K562 (cell line): ENCODE measurements at regions not wholly inside any gene's neighbourhood (a gene's known extent, or its start where the extent isn't known, plus 50 kb on each side); places are given as distances from the start of the nearest gene placed in this dataset.

Experiments used
- ATAC-seq: fragments of 200-7000 bp; cut with Tn5 transposase; 3 replicates; pipeline ENCODE4 v1.9.1; 2020; ENCODE audit warnings: moderate library complexity
- BruUV-seq: library from RNA; stranded (reverse); fragments of 400-500 nt; replicated peaks from 2 replicates; lab custom pipeline; 2021; lab: Mats Ljungman, UMichigan
- CTCF ChIA-PET: fragments of 300-600 bp; formaldehyde crosslinking; extraction: SDS; loops from one replicate; lab custom pipeline; 2021; ENCODE audit warnings: low intra/inter-chr PET ratio; lab: Yijun Ruan, JAX
- POLR2A ChIA-PET: fragments of 300-600, 350-650 bp; sonication (Branson Sonifier 250); formaldehyde crosslinking; extraction: SDS; loops from one replicate; lab custom pipeline; 2021; ENCODE audit warnings: antibody characterized with exemption, inconsistent platforms; lab: Yijun Ruan, JAX
- DNase-seq, 4 experiments: peaks; one replicate each; pipeline versions ENCODE4 v3.0.0 to v3.0.0-alpha.2; 2011 to 2018; ENCODE audit warnings: low spot score in 3 of 4, mixed read lengths in 3 of 4; ENCODE audit errors: extremely low read depth in 1 of 4
- FAIRE-seq: peaks from 2 replicates; lab custom pipeline; 2011; peaks lifted over from hg19 to GRCh38; lab: Jason Lieb, UNC
- H2AFZ ChIP-seq: 2 replicates; pipeline ENCODE4 v1.6.0; 2011; ENCODE audit warnings: low read depth, low read length, control low read depth, inconsistent platforms
- H3K27ac ChIP-seq: fragments of 200-600 bp; 3 replicates; pipeline ENCODE4 v1.8.0; 2011; ENCODE audit warnings: low read depth, mild to moderate bottlenecking, control low read depth, inconsistent platforms, low read length, moderate library complexity, mixed read lengths; ENCODE audit errors: extremely low read depth
- H3K27me3 ChIP-seq, 2 experiments: fragments of 300-600 bp in 1 of 2; 2 replicates in 1 of 2; 3 replicates in 1 of 2; pipeline versions ENCODE4 v1.6.0 to v1.8.0; 2011; ENCODE audit warnings: inconsistent platforms in 2 of 2, low read length in 2 of 2, mild to moderate bottlenecking in 1 of 2, mixed read lengths in 1 of 2, moderate library complexity in 1 of 2; ENCODE audit not compliant: control insufficient read depth in 2 of 2, insufficient read depth in 2 of 2
- H3K36me3 ChIP-seq: fragments of 300-600 bp; 3 replicates; pipeline ENCODE4 v1.8.0; 2011; ENCODE audit warnings: mild to moderate bottlenecking, low read length, inconsistent platforms; ENCODE audit not compliant: control insufficient read depth, insufficient read depth
- H3K4me1 ChIP-seq, 2 experiments: fragments of 200-600 bp in 1 of 2; replicated peaks in 1 of 2; 2 replicates in 1 of 2; 3 replicates in 1 of 2; pipeline versions ENCODE4 v1.5.1 to v1.8.0; 2011; ENCODE audit warnings: inconsistent platforms in 2 of 2, low read length in 2 of 2, mild to moderate bottlenecking in 1 of 2, mixed read lengths in 1 of 2, moderate library complexity in 1 of 2; ENCODE audit not compliant: control insufficient read depth in 2 of 2, insufficient read depth in 2 of 2
- H3K4me2 ChIP-seq: 2 replicates; pipeline ENCODE4 v1.6.1; 2011; ENCODE audit warnings: low read length, control low read depth, inconsistent platforms, mixed read lengths; ENCODE audit not compliant: insufficient read depth
- H3K4me3 ChIP-seq: fragments of 200-600 bp; sonication (generic), shearing (Covaris generic); 2 replicates; pipeline ENCODE4 v1.5.1; 2016; ENCODE audit warnings: control low read depth, inconsistent platforms
- H3K79me2 ChIP-seq: fragments of 200-600 bp; 3 replicates; pipeline ENCODE4 v1.8.0; 2011; ENCODE audit warnings: low read length, inconsistent platforms; ENCODE audit not compliant: control insufficient read depth, insufficient read depth
- H3K9ac ChIP-seq, 2 experiments: 2 replicates each; pipeline versions ENCODE4 v1.6.0 to v1.6.1; 2011; ENCODE audit warnings: low read depth in 2 of 2, low read length in 2 of 2, control low read depth in 1 of 2, inconsistent platforms in 1 of 2, mild to moderate bottlenecking in 1 of 2, mixed read lengths in 1 of 2; ENCODE audit not compliant: insufficient read depth in 1 of 2
- H3K9me1 ChIP-seq: one replicate; pipeline ENCODE4 v1.6.0; 2011; ENCODE audit warnings: inconsistent platforms, mild to moderate bottlenecking, low read length, moderate library complexity; ENCODE audit not compliant: control insufficient read depth, insufficient read depth
- H3K9me3 ChIP-seq: replicated peaks from 2 replicates; pipeline ENCODE4 v1.5.1; 2011; ENCODE audit warnings: low read depth, low read length, inconsistent platforms; ENCODE audit not compliant: control insufficient read depth, insufficient read depth
- H4K20me1 ChIP-seq: replicated peaks from 2 replicates; pipeline ENCODE4 v1.6.1; 2011; ENCODE audit warnings: low read length, inconsistent platforms, mixed read lengths; ENCODE audit not compliant: control insufficient read depth, insufficient read depth
- CEBPG ChIP-seq, 3 experiments: fragments of 200-800 bp in 1 of 3; sonication (Bioruptor generic) in 1 of 3; sonication (generic) in 1 of 3; formaldehyde crosslinking in 1 of 3; IDR thresholded peaks in 2 of 3; conservative IDR thresholded peaks in 1 of 3; 2 replicates each; pipeline versions ENCODE4 v1.6.1 to v1.8.0; 2016 to 2022; ENCODE audit warnings: missing compliant biosample characterization in 2 of 3, missing genetic modification characterization in 2 of 3, mild to moderate bottlenecking in 1 of 3, missing genetic modification reagents in 1 of 3
- ELF2 ChIP-seq: fragments of 250-450 bp; sonication (Bioruptor Pico); IDR thresholded peaks from 2 replicates; pipeline ENCODE4 v1.5.0; 2021; ENCODE audit warnings: mild to moderate bottlenecking
- HDAC1 ChIP-seq, 2 experiments: fragments of 450-650 bp; IDR thresholded peaks; 2 replicates each; pipeline ENCODE4 v1.6.1; 2016 to 2017; ENCODE audit warnings: inconsistent platforms in 1 of 2, mild to moderate bottlenecking in 1 of 2, moderate library complexity in 1 of 2
- KLF1 ChIP-seq: fragments of 450-650 bp; IDR thresholded peaks from 2 replicates; pipeline ENCODE4 v1.6.1; 2016; ENCODE audit warnings: missing genetic modification characterization, missing compliant biosample characterization
- MECOM ChIP-seq: fragments of 250-450 bp; sonication (Bioruptor Pico); IDR thresholded peaks from 2 replicates; pipeline ENCODE4 v1.8.0; 2022; ENCODE audit warnings: inconsistent platforms
- POLR2G ChIP-seq: fragments of 200-400 bp; formaldehyde crosslinking; IDR thresholded peaks from 2 replicates; pipeline ENCODE4 v1.6.1; 2017; ENCODE audit warnings: low read depth, mild to moderate bottlenecking, antibody characterized with exemption, low read length, moderate library complexity
- PTTG1 ChIP-seq: fragments of 450-650 bp; IDR thresholded peaks from 2 replicates; pipeline ENCODE4 v1.6.1; 2016; ENCODE audit warnings: low read depth, mild to moderate bottlenecking, missing genetic modification characterization, missing compliant biosample characterization
- PURB ChIP-seq: sonication (generic); formaldehyde crosslinking; IDR thresholded peaks from 2 replicates; pipeline ENCODE4 v1.9.0; 2021; ENCODE audit warnings: low read depth, mild to moderate bottlenecking, missing genetic modification reagents
- RFX7 ChIP-seq: fragments of 250-450 bp; sonication (Bioruptor Pico); IDR thresholded peaks from 2 replicates; pipeline ENCODE4 v1.5.1; 2021; ENCODE audit warnings: mild to moderate bottlenecking
- SNIP1 ChIP-seq: fragments of 450-650 bp; IDR thresholded peaks from 2 replicates; pipeline ENCODE4 v1.7.1; 2017; ENCODE audit warnings: low read depth, mild to moderate bottlenecking
- ZNF239 ChIP-seq: fragments of 250-450 bp; sonication (Bioruptor Pico); IDR thresholded peaks from 2 replicates; pipeline ENCODE4 v1.4.0; 2020; ENCODE audit warnings: mild to moderate bottlenecking
- WGBS: fragments of 100-300 bp; shearing (Covaris generic); methylation state at CpG from one replicate; pipeline ENCODE4 v1.1.6; 2016; ENCODE audit warnings: low coverage, mixed read lengths; ENCODE audit not compliant: insufficient coverage; ENCODE audit errors: missing lambda C conversion rate; 5-methylcytosine and 5-hydroxymethylcytosine counted together
- in situ Hi-C: fragments of 300-500 bp; cut with MboI; formaldehyde crosslinking; loops from 4 replicates; pipeline ENCODE4 v1.15.0; 2018; ENCODE audit warnings: inconsistent platforms, mixed read lengths
- intact Hi-C: fragments of 100-400 bp; cut with micrococcal nuclease; formaldehyde crosslinking; loops from 2 replicates; pipeline ENCODE4 v1.14.2; 2022
- TF ChIP-seq, protein P1 (sequence below), 3 experiments: fragments of 200-800 bp in 1 of 3; fragments of 250-450 bp in 1 of 3; fragments of 450-650 bp in 1 of 3; sonication (Bioruptor Pico) in 1 of 3; sonication (Bioruptor generic) in 1 of 3; formaldehyde crosslinking in 1 of 3; IDR thresholded peaks; 2 replicates each; pipeline versions ENCODE4 v1.6.1 to v1.8.0; 2016 to 2022; ENCODE audit warnings: mild to moderate bottlenecking in 2 of 3, missing genetic modification characterization in 2 of 3, missing compliant biosample characterization in 1 of 3, moderate library complexity in 1 of 3
- TF ChIP-seq, protein P2 (sequence below): fragments of 150-350 bp; IDR thresholded peaks from 2 replicates; pipeline ENCODE4 v1.6.1; 2014; ENCODE audit warnings: low read depth, mild to moderate bottlenecking, low read length, borderline replicate concordance
- TF ChIP-seq, protein P3 (sequence below): sonication (generic); formaldehyde crosslinking; IDR thresholded peaks from 2 replicates; pipeline ENCODE4 v1.8.1; 2022; ENCODE audit warnings: missing genetic modification reagents

DNA sequence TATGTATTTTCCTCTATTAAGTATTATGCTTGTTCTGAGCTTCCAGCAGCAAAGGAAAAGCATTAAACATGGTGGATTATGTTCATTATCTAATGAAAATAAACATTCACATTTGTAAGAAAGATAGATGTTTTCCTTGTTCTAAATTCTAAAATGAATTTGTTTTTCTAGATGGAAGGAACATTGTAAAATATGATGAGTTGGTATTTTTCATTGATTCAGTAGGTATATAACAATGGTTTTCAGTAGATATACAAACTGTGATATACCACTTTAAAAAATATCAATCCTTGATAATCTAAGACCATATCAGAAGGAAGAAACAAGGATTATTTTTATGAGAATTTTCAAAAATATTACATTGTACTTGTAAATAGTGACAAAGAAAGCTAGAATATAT is 290.6 kb upstream of the GOLIM4 start (continued):
- TF ChIP-seq, protein P1, sequence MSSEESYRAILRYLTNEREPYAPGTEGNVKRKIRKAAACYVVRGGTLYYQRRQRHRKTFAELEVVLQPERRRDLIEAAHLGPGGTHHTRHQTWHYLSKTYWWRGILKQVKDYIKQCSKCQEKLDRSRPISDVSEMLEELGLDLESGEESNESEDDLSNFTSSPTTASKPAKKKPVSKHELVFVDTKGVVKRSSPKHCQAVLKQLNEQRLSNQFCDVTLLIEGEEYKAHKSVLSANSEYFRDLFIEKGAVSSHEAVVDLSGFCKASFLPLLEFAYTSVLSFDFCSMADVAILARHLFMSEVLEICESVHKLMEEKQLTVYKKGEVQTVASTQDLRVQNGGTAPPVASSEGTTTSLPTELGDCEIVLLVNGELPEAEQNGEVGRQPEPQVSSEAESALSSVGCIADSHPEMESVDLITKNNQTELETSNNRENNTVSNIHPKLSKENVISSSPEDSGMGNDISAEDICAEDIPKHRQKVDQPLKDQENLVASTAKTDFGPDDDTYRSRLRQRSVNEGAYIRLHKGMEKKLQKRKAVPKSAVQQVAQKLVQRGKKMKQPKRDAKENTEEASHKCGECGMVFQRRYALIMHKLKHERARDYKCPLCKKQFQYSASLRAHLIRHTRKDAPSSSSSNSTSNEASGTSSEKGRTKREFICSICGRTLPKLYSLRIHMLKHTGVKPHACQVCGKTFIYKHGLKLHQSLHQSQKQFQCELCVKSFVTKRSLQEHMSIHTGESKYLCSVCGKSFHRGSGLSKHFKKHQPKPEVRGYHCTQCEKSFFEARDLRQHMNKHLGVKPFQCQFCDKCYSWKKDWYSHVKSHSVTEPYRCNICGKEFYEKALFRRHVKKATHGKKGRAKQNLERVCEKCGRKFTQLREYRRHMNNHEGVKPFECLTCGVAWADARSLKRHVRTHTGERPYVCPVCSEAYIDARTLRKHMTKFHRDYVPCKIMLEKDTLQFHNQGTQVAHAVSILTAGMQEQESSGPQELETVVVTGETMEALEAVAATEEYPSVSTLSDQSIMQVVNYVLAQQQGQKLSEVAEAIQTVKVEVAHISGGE (CRISPR knock-in tag; IDR thresholded peaks at IDR 0.05), result no peak
- TF ChIP-seq POLR2G, result no peak

DNA sequence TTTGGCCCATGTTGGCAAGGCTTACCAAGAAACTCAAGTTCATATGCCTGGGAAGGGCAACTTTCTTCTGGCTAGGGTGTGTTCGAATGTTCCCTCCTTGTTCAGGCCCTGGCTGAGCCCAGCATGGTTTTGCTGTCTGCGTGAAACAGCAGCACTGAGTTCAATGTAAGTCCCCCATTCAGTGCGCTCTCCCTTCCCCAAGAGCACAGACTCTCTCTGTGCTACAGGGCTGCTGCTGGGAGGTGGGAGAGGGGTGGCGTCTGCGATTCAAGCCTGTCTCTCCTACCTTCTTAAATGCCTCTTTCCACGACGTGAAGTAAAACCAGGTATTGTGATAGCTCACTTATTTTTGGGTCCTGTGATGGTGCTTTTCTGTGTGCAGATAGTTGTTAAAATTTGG is 289.3 kb upstream of the GOLIM4 start:
- Histone ChIP-seq H3K4me2 (no peak overlapping the region), H3K4me1 (no peaks in the 10 kb centered on the region), H3K27ac (no peak overlapping the region), H3K36me3 (no peaks in the 10 kb centered on the region), H3K9me3 (no peaks in the 10 kb centered on the region; the same call in 1 of the 2 replicates), H2AFZ (no peak overlapping the region), H3K79me2 (no peaks in the 10 kb centered on the region), H3K27me3 (no peaks in the 10 kb centered on the region), H4K20me1 (no peaks in the 10 kb centered on the region), H3K4me3 (no peak overlapping the region), H3K9ac (no peak overlapping the region), H3K9me1 (no peaks in the 10 kb centered on the region)
- BruUV-seq, result no TSS peak
- POLR2A ChIA-PET, result no interaction called here
- intact Hi-C loops, result no loop called here
- WGBS, result 1% methylated on average over 7 of the region's 7 CpGs
- ATAC-seq, result no peak
- no peak for DNase-seq
- CTCF ChIA-PET, result no interaction called here
- FAIRE-seq, result no peak
- in situ Hi-C loops, result no loop called here
- TF ChIP-seq PURB (CRISPR knock-in tag) (no peak), HDAC1 (IDR thresholded peaks at IDR 0.05) (no peak), MECOM (no peak), PTTG1 (no peak), ELF2 (no peak), SNIP1 (no peak), CEBPG (CRISPR knock-in tag; IDR thresholded peaks at IDR 0.05) (no peak), CEBPG (tag; conservative IDR thresholded peaks at IDR 0.05 in 1 of 2, IDR thresholded peaks at IDR 0.05 in 1 of 2) (no peak), ZNF239 (no peak), RFX7 (CRISPR knock-in tag) (no peak), KLF1 (tag) (no peak)
- TF ChIP-seq, protein P2, sequence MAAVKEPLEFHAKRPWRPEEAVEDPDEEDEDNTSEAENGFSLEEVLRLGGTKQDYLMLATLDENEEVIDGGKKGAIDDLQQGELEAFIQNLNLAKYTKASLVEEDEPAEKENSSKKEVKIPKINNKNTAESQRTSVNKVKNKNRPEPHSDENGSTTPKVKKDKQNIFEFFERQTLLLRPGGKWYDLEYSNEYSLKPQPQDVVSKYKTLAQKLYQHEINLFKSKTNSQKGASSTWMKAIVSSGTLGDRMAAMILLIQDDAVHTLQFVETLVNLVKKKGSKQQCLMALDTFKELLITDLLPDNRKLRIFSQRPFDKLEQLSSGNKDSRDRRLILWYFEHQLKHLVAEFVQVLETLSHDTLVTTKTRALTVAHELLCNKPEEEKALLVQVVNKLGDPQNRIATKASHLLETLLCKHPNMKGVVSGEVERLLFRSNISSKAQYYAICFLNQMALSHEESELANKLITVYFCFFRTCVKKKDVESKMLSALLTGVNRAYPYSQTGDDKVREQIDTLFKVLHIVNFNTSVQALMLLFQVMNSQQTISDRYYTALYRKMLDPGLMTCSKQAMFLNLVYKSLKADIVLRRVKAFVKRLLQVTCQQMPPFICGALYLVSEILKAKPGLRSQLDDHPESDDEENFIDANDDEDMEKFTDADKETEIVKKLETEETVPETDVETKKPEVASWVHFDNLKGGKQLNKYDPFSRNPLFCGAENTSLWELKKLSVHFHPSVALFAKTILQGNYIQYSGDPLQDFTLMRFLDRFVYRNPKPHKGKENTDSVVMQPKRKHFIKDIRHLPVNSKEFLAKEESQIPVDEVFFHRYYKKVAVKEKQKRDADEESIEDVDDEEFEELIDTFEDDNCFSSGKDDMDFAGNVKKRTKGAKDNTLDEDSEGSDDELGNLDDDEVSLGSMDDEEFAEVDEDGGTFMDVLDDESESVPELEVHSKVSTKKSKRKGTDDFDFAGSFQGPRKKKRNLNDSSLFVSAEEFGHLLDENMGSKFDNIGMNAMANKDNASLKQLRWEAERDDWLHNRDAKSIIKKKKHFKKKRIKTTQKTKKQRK, result no peak
- TF ChIP-seq, protein P3, sequence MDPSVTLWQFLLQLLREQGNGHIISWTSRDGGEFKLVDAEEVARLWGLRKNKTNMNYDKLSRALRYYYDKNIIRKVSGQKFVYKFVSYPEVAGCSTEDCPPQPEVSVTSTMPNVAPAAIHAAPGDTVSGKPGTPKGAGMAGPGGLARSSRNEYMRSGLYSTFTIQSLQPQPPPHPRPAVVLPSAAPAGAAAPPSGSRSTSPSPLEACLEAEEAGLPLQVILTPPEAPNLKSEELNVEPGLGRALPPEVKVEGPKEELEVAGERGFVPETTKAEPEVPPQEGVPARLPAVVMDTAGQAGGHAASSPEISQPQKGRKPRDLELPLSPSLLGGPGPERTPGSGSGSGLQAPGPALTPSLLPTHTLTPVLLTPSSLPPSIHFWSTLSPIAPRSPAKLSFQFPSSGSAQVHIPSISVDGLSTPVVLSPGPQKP, result no peak
